ENCODE measurements at regions not wholly inside any gene's neighbourhood (a gene's known extent, or its start where the extent isn't known, plus 50 kb on each side); places are given as distances from the start of the nearest gene placed in this dataset.

DNA sequence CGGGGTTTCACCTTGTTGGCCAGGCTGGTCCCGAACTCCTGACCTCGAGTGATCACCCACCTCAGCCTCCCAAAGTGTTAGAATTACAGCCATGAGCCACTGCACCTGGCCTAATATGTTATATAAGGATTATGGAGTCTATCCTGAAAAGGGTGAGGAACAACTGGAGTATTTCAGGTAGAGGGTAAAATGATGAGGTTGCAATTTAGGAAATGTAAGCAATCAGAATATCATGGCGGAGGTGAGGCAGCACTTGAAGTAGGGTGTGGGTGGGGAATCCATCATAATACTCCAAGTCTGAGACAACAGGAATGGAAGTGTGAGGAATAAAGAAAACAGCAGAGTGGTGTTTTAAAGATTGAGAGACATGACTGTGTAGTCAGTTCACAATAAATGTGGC lies 582.2 kb downstream of the FGF9 start (continued):
- TF ChIP-seq TSHZ1 (CRISPR knock-in tag; IDR thresholded peaks at IDR 0.05) = no peak
- peak; percentile 38 for TF ChIP-seq C11orf30 (IDR thresholded peaks at IDR 0.05; ENCODE audit: low read depth)
- no peak for TF ChIP-seq NBN (IDR thresholded peaks at IDR 0.05; ENCODE audit: low read depth)

DNA sequence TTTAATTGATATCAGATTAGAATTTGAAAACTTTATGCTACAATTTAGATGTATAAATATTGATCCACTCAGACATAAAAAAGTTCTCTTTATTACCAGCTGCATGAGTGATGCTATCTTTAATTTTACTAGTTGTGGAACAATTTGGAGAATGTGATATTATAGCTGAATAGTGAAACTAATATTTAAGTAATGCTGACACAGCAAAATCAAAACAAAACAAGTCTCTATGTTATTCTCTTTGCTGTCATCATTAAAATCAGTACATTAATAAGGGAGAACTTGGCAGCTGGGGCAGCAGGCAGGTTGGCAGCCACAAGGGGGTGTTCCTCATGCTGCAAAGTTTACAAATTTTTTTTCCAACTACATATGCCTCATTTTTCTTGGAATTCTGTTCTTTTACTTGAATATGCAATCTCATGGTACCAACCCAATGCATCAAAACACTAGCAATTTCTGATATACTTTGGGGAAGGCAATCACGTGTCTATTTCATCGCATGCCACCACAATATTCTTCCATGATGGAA lies 585.3 kb downstream of the FGF9 start:
- Histone ChIP-seq H3K27me3 (ENCODE audit: control insufficient read depth in 2 of 2, insufficient read depth in 2 of 2, low read length in 2 of 2) (no peaks in the 10 kb centered on the region), H3K4me1 (replicated peaks in 1 of 2; ENCODE audit: control insufficient read depth in 2 of 2, insufficient read depth in 2 of 2, low read length in 2 of 2) (no peaks in the 10 kb centered on the region), H2AFZ (ENCODE audit: low read depth, low read length) (no peak overlapping the region), H3K79me2 (ENCODE audit: control insufficient read depth, insufficient read depth, low read length) (no peaks in the 10 kb centered on the region), H3K27ac (ENCODE audit: extremely low read depth, low read depth, low read length) (no peak overlapping the region), H3K9ac (ENCODE audit: insufficient read depth in 1 of 2, low read depth in 2 of 2, low read length in 2 of 2) (no peak overlapping the region), H3K4me2 (ENCODE audit: insufficient read depth, low read length) (no peak overlapping the region), H3K9me1 (ENCODE audit: control insufficient read depth, insufficient read depth, low read length) (no peaks in the 10 kb centered on the region), H3K36me3 (ENCODE audit: control insufficient read depth, insufficient read depth, low read length) (no peaks in the 10 kb centered on the region), H3K9me3 (replicated peaks; ENCODE audit: control insufficient read depth, insufficient read depth, low read depth, low read length) (no peaks in the 10 kb centered on the region), H3K4me3 (no peak overlapping the region), H4K20me1 (replicated peaks; ENCODE audit: control insufficient read depth, insufficient read depth, low read length) (no peaks in the 10 kb centered on the region)
- intact Hi-C loops (cut with micrococcal nuclease) (no loop called here), in situ Hi-C loops (cut with MboI) (no loop called here)
- FAIRE-seq (no peak), DNase-seq (ENCODE audit: extremely low read depth in 1 of 4, low spot score in 3 of 4) (no peak), ATAC-seq (no peak)
- BruUV-seq (replicated peaks) = no TSS peak
- CTCF ChIA-PET (ENCODE audit: low intra/inter-chr PET ratio) = no interaction called here
- 0% methylated on average over 2 of the region's 2 CpGs for WGBS (ENCODE audit: insufficient coverage, low coverage, missing lambda C conversion rate)
- POLR2A ChIA-PET = no interaction called here
- TF ChIP-seq, protein P1, sequence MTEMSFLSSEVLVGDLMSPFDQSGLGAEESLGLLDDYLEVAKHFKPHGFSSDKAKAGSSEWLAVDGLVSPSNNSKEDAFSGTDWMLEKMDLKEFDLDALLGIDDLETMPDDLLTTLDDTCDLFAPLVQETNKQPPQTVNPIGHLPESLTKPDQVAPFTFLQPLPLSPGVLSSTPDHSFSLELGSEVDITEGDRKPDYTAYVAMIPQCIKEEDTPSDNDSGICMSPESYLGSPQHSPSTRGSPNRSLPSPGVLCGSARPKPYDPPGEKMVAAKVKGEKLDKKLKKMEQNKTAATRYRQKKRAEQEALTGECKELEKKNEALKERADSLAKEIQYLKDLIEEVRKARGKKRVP (CRISPR knock-in tag; IDR thresholded peaks at IDR 0.05) = no peak
- TF ChIP-seq ZNF316 (IDR thresholded peaks at IDR 0.05) (peak; percentile 92), CAMTA2 (CRISPR knock-in tag; conservative IDR thresholded peaks at IDR 0.05) (no peak), MAFF (IDR thresholded peaks at IDR 0.05; ENCODE audit: low read length) (peak; percentile 96), MAFK (IDR thresholded peaks at IDR 0.05; ENCODE audit: low read length) (peak; percentile 98), MAFG (tag; conservative IDR thresholded peaks at IDR 0.05) (peak; percentile 86), ZNF277 (CRISPR knock-in tag; IDR thresholded peaks at IDR 0.05; ENCODE audit: borderline replicate concordance) (no peak), RBM15 (IDR thresholded peaks at IDR 0.05; ENCODE audit: insufficient read depth, low read length) (no peak), C11orf30 (IDR thresholded peaks at IDR 0.05; ENCODE audit: low read depth) (peak; percentile 78)
- TF ChIP-seq, protein P2, sequence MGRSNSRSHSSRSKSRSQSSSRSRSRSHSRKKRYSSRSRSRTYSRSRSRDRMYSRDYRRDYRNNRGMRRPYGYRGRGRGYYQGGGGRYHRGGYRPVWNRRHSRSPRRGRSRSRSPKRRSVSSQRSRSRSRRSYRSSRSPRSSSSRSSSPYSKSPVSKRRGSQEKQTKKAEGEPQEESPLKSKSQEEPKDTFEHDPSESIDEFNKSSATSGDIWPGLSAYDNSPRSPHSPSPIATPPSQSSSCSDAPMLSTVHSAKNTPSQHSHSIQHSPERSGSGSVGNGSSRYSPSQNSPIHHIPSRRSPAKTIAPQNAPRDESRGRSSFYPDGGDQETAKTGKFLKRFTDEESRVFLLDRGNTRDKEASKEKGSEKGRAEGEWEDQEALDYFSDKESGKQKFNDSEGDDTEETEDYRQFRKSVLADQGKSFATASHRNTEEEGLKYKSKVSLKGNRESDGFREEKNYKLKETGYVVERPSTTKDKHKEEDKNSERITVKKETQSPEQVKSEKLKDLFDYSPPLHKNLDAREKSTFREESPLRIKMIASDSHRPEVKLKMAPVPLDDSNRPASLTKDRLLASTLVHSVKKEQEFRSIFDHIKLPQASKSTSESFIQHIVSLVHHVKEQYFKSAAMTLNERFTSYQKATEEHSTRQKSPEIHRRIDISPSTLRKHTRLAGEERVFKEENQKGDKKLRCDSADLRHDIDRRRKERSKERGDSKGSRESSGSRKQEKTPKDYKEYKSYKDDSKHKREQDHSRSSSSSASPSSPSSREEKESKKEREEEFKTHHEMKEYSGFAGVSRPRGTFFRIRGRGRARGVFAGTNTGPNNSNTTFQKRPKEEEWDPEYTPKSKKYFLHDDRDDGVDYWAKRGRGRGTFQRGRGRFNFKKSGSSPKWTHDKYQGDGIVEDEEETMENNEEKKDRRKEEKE (IDR thresholded peaks at IDR 0.05; ENCODE audit: borderline replicate concordance in 1 of 2, control insufficient read depth in 1 of 2, low read depth in 2 of 2, low read length in 1 of 2) = no peak
